GM18508 (cell line): ENCODE measurements at regions not wholly inside any gene's neighbourhood (a gene's known extent, or its start where the extent isn't known, plus 50 kb on each side); places are given as distances from the start of the nearest gene placed in this dataset.

ENCODE experiments used
- ATAC-seq: cut with Tn5 transposase; IDR thresholded peaks from one replicate; pipeline ENCODE4 v1.9.1; 2021; ENCODE audit warnings: moderate number of reproducible peaks; ENCODE audit not compliant: insufficient read depth, unreplicated experiment

DNA sequence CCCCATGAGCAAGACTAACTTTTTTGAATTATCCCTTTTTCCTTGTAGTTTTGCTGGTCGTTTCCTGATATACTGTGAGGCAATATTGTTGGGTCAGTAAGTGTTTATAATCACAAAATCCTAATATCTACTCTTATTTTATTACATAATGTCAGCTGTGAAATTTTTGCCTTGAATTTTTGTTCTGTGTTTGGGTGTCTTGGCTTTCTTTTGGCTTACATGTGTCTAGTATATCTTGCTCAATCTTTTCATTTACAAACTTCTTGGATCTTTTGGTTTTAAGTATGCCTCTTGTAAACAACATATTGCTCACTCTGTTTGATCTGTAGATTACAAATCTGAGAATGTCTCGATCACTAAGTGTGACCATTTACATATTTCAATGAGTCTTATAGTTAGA, 330.3 kb upstream of the ARGLU1 start:
- ATAC-seq = no peak

DNA sequence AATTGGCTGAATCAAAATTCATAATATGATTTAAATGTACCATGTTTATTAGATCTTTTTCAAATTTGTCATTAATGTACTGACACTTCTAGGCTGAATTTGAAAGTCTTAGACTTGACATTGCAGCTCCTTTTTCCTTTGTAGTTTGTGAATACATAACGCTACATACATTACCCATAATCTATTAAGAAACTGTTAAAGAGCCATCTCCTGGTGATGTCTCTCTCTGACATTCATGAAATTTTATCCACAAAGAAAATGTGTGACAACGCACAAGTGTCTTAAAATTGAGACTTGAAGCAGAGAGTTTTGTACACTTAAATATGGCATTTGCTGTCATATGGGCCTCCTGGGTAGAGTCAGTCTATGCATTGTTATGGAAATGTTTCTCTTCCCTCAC, 320.2 kb upstream of the ARGLU1 start:
- ATAC-seq = no peak

DNA sequence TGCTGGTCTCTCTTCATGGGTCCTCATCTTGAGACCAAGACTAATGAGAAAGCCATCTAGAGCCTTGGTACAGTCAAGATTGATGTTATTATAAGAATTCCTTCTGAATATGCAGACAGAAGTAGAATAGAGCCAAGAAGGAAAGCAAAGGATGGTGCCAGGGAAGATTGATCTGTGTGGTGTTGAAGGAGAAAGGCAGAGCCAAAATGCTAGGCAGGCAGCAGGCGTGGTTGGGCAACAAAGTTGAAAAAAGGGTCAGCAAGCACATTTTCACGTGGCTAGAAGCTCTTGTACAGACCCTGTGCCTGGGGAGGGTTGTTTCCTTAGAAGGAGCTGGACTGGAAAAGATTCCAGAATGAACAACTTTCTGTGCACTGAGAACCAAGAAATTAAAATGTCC, 319.7 kb upstream of the ARGLU1 start:
- ATAC-seq = no peak

DNA sequence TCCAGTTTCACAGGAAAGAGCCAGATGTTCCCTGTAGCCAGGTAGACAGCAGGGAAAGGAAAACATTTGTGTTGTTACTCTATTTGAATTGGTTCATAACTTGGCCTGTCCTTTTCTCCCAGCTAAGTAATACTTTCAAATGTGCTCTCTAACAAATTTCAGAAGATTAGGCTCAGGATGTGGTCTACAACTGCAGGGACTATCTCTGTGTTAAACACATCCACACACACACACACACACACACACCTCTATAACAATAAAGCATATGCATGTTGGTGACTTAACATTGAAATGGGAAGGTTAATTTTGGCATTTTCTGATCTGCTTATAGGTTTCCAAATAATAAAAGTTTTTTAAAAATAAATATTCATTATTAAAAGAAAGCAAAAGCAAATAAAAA, 316.0 kb upstream of the ARGLU1 start:
- no peak for ATAC-seq

DNA sequence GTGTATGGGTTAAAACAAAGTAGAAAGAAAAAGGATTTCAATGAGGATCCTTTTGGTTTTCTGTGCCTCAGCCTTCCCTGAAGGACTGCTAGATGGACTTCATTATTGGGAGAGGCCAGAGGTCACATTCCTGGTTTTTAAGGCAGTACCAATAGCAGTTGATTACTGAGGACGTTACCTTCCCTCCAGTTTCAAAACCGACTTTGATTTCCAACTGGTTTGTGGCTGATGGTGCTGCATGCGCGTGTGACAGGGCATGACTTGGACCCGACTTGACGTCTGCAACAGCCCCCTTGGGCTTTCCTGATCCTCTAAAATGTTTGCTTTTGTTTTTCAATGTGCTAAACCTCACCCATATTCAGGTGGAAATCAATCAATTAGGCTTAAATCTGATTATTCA, 314.3 kb upstream of the ARGLU1 start:
- no peak for ATAC-seq

DNA sequence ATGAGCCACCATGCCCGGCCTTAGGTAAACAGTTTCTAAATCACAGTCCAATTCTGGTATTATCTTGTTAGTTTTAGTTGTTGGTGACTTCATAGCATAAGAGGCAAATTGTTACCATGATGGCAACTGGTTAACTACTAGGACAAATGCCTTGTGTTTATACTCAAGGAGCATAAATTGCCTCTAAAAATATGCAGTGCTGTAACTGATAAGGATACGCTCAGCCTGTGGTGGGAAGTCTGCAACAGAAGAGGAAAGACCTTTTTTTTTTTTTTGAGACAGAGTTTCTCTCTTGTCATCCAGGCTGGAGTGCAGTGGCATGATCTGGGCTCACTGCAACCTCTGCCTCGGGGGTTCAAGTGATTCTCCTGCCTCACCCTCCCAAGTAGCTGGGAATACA, 311.9 kb upstream of the ARGLU1 start:
- no peak for ATAC-seq

DNA sequence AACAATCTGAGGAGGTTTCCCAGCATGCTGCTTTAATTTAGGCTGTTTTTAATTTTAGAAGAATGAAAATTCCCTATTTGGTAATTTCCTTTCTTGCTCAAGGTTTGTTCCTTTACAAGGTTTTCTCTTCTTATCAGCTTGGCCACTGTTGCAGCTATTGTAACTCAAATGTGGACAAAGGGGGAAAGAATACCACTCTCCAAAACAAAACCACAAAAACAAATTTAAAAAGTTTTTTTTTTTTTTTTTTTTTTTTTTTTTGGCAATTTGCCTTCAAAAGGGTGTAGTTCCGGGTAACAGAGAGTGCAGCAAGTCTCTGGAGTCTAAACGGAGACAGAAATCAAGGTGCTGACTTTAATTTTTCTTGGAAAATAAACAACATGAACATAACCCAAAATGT, 306.4 kb upstream of the ARGLU1 start:
- ATAC-seq = no peak

DNA sequence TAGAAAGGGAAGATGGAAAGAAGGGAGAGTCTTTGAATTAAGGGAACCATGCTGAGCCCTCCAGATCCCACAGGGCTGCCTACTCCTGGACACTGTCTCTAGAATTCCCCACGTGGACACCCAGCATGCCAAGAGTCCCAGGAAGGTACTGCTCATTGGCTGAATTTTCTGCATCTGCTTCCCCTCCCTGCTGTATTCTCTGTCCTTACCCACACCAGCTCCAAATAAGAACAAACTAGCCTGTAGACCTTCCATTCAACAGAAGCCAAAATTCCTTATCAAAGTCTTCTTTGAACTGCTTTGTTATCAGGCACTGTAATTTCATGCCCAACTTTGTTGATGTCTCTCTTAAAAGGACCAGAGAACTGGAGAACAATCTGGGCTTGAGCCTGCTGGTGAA, 305.9 kb upstream of the ARGLU1 start:
- ATAC-seq = no peak

DNA sequence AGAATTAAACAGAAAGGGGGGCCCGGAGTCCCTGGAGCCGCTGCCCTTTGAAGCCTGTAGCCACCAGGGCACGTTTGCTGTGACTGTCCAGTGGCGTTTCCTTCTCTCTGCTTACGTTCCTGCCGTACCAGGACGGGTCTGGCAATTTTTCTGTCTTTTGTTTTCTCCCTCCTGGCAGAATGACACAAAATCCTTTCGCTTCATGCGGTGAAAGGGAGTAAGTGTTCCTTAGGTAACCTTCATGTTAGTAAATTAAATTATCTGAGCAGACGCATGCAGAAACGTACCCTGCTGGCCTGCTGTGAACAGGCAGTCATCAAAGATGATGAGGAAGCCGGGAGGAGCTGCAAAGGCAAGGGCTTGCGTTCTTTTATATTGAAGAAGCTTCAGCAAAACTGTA, 299.3 kb upstream of the ARGLU1 start:
- no peak for ATAC-seq

DNA sequence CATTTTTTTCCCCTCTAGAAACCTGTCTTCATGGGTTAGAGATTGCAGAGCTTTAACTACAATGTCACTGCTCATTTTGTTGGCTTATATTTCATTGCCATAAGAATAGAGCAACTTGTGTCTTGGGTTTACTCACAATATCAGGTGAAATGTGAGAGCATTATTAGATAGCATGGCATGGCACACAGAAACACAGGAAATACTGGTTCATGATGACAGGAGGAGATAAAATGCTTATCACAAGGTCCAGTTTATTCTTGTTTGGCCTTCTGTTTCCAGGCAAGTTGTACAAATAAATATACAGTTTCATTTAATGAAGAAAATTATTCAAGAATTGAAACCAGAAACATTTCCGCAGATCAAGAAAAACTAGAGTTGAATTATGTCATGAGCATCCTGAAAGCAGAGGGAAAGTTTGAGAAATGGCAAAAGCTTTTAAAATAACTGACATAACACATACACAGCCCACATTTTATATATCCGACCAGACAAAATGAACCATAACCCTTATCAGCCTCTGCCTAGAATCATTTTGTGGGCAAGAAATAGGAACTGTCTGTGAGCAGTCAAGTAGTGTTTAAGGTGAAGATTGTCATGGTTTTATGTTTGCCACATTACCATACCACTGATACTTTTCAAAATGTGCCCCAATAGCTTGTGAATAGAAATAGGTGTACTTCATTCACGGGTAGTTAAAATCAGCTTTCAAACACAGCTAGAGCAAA, 297.9 kb upstream of the ARGLU1 start:
- ATAC-seq = no peak

DNA sequence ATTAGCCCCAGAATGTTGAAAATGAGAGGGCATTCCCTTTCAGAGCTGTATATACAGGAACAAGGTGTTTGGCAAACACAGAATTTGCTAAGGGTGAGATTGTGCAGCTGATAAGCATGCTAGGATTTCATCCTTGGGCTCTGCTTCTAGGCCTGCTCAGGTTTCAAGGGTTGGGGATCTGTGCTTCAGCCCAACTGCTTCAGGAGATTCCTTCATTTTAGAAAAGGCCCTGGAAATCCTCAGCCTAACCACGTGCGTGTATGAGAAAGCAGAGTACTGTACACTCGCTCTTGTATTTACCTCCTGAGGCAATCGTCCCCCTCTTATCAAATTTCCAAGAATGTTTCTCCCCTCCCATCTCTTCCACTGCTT, 291.6 kb upstream of the ARGLU1 start:
- no peak for ATAC-seq

DNA sequence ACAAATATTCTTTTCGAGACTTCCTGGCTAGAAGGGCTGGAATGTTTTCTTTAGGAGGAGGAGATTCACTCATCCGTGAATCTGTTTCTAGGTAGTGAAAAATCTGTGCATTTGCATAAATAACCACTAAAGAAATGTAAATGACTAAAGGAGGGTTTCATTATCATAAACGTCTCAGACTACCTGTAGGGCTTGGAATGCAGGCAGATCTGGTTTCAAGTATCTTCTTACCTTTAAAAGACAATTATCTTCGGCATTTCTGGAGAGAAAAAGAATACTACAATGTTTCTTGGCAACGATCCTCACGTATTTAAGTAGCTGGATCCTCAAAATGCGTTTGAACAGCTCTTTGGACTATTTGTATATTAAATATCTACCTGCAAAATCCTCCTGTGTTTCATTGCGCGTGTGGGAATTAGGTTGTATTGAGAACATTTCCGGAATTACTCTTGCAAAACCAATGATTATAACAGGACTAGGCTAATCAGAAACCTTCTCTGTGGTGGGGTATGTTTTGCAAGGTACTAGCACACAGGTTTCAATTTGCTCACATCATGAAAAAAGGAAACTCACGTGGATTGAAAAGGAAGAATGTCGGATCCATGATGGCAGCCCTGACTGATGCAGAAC, 291.1 kb upstream of the ARGLU1 start:
- ATAC-seq = no peak

DNA sequence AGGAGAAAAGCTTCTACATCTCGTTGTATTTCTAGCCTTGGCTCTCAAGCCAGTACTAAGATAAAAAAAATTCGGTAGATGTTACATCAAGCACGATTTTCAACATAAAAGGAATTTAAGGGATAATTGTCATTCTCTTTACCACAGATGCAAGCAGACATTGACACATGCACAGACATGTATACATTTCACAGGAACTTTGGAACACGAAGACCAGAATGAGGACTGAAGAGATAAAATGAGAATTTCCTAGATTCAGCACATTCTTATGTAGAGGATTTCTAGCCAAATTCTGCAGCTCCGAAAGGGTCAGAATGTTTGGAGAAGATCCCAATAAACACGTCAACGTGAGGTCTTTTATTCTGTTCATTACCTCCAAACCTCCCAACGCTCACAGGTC, 284.5 kb upstream of the ARGLU1 start:
- no peak for ATAC-seq

DNA sequence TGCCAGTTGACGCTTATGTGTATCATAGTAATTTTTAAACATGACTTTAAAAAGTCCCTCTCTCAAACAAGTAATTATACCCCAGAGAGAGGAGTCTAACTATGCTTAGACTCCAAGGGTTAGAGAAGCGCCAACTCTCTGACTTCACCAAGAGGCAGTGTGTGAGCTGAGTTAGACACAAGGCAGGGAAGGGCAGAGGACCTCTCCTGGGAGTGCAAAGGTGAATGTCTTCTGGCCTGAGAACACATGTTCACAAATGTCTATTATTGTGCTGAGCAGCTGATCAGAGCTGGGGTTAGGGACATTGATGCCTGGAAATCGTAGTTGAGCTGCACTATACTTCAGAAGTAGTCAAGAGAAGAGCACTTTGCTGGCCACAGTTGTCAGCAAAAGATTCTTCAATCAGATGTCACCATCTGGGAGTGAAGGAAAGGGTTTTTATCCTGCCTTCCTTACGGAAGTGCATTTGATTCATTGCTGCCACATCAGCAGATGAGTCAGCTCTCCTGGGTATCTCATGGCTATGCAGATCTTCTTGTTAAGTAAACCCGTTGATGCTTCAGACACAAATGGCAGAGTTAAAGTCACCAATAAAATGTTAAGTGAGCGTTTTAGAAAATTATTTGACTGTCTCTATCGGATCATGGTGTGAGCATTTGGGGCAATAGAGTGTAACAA, 283.2 kb upstream of the ARGLU1 start:
- no peak for ATAC-seq

DNA sequence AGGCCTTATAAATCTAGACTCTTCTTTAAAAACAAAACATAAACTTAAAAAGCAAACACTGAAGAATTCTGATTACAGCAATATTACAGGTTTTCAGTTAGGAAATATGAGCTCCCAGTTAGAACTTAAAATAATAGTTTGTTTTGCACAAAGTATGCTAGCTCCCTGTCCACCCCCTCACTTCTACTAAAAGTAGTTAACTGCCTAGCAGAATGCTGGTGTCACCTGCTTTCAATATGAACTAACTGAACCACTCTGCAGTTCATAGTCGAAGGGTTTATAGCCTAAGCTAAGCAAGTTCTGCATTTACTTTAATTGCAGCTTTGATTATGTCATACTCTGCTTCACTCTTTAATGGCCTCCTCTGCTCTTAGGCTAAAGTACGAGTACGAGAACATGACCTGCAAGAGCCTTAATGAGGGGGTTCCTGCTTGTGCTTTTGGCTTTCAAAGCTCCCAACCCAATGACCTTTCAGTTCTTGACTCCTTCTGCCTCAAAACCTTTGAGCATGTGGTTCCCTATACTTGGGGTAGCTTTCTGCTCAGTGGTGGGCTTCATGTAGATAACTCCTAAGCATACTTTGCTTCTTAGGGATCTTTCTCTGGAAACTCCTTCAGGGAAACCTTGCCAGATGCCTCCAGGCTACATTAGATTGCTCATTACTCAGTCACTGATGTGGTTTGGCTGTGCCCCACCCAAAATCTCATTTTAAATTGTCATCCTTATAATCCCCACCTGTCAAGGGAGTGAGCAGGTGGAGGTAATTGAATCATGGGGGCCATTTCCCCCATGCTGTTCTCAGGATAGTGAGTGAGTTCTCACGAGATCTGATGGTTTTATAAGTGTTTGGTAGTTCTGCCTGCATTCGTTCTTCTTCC, 278.9 kb upstream of the ARGLU1 start:
- no peak for ATAC-seq

DNA sequence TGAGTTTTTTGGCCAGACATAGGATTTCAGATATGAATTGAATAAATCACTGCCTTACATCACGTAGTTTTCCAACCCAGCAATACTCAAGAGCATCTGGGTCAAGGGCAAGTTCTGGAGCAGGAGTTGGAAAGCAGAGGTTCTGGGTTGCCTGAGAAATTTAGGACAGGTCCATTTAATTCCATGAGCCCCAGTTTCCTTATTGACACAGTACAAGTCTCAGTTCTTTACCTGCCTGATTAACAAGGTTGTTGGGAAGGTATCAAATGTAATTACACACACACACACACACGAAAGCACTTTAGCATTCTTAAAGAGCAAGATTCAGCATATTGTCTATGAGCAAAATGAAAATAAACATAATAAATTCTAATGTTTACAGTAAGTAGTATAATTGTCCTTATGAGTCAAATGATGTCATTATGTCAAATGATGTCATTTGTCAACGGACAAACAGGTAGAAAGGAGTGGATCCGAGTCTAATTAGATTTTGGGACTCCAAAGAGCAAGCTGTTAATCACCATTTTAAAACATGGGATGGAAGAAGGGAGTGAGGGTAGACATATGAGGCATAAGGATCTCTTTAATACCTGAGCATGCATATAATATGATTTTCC, 268.4 kb upstream of the ARGLU1 start:
- no peak for ATAC-seq

DNA sequence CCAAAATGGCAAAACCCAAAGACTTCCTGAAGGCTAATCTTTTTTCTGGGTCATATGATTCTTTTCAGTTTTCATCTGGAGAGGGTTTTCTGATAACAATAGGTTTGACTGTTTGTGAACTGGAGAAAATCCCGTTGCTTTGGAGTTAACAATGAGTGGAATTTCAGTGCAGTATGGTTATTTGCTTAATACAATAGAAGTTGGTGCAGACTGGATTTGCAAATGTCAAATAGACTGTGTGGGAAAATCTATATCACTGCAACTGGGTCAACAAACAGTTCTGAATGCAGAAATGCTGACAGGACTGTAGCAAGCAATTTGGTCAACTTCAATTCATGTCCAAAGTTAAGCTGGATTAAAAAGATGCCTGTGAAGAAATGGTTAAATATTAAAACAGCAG, 267.5 kb upstream of the ARGLU1 start:
- ATAC-seq = no peak

DNA sequence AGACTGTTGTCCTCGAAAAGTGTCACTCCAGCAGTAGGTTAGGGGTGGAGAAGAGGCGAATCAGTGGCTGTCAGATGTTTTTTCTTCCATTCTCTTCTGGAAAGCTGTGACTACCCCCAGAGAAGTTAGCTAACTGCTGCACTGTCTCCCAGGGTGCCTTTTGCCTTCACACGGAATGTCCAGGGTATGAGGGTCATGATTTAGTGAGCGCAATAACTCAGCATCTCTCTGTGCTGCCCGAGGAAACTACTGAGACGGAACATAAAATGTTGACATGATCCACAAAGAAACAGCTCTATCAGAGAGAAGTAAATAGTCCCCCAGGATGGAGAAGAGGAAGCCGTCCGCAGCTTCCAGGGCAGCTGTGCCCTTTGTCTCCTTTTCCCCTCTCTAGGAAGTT, 254.0 kb upstream of the ARGLU1 start:
- no peak for ATAC-seq

DNA sequence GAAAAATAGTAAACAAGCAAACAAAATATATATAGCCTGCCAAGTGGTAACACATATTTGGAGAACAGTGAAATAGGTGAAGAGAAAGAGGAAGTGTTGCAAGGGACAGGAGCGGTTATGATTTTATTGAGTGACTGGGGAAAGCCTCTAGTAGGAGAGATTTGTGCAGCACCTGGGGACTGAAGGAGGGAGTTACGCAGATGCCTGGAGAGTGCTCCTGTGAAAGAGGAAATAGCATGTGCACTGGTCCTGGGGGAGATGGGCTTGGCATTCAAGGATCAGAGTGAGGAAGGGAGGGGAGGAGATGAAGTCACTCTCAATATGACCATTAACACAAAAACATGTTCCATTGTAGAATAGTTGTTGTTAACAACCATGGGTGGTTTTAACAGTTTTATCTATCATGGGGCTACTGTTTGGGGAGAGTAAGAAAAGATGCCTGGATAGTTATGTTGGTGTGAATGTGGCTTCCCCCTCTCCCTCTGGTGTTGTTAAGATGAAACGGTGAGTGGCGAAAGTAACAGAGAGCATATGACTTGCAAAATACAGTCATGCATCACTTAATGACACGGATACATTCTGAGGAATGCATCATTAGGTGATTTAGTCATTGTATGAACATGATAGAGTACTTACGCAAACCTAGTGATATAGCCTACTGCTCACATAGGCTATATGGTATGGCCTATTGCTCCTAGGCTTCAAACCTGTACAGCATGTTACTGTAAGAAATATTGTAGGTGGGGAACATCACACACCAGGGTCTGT, 251.7 kb upstream of the ARGLU1 start:
- ATAC-seq = no peak

DNA sequence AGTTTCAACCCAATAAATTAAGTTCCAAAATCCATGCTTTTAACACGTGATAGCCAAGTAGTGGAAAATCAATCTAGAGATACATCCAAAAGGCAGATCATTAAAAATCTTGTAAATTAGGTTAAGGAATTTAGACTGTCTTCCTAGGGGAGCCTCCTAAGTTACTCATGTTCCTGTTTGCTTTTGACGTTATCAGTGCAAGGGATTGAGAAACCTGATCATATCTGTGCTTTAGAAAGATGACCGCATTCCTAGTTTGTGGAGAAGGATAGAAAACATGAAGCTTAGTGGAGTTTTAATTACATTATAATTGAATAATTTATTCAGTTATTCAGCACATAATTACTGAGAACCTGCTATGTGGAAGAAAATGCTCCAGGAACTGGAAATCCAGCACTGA, 251.0 kb upstream of the ARGLU1 start:
- no peak for ATAC-seq
